CD4-positive, alpha-beta T cell (primary cell): ENCODE measurements at regions not wholly inside any gene's neighbourhood (a gene's known extent, or its start where the extent isn't known, plus 50 kb on each side); places are given as distances from the start of the nearest gene placed in this dataset.

ENCODE experiments used
- ATAC-seq: fragments of 200-7000 bp; cut with Tn5 transposase; one replicate; pipeline ENCODE4 v1.10.0; 2022; ENCODE audit warnings: mild to moderate bottlenecking; ENCODE audit not compliant: poor library complexity
- CTCF ChIA-PET: fragments of 350-600 bp; sonication (Branson Sonifier 250); formaldehyde crosslinking; loops from one replicate; lab custom pipeline; 2021; ENCODE audit warnings: antibody characterized with exemption, inconsistent platforms; lab: Charles Lee
- POLR2A ChIA-PET: fragments of 350-600 bp; sonication (Branson Sonifier 250); formaldehyde crosslinking; loops from one replicate; lab custom pipeline; 2021; ENCODE audit warnings: antibody characterized with exemption, inconsistent platforms; lab: Charles Lee
- DNase-seq, 14 experiments: peaks; one replicate each; pipeline ENCODE4 v3.0.0-alpha.2; 2013 to 2020; ENCODE audit warnings: mixed read lengths in 2 of 14
- H3K27ac ChIP-seq, 2 donors: one replicate each; pipeline versions ENCODE4 v1.5.1 to v1.7.0; 2013; ENCODE audit warnings: low read length in 2 of 2, low read depth in 1 of 2, mild to moderate bottlenecking in 1 of 2
- H3K27me3 ChIP-seq, 2 experiments: 1 replicate in 1 of 2; 2 replicates in 1 of 2; pipeline versions ENCODE4 v1.6.1 to v1.7.0; 2013; ENCODE audit warnings: low read length in 2 of 2, control low read depth in 1 of 2, mild to moderate bottlenecking in 1 of 2, moderate library complexity in 1 of 2; ENCODE audit not compliant: insufficient read depth in 2 of 2, control insufficient read depth in 1 of 2
- H3K36me3 ChIP-seq: one replicate; pipeline ENCODE4 v1.6.1; 2013; ENCODE audit warnings: low read length, control low read depth; ENCODE audit not compliant: insufficient read depth
- H3K4me1 ChIP-seq: one replicate; pipeline ENCODE4 v1.6.1; 2013; ENCODE audit warnings: low read length, control low read depth; ENCODE audit not compliant: insufficient read depth
- H3K4me3 ChIP-seq: one replicate; pipeline ENCODE4 v1.5.1; 2013; ENCODE audit warnings: mild to moderate bottlenecking, low read length, moderate library complexity
- H3K9me3 ChIP-seq, 2 experiments: 1 replicate in 1 of 2; 2 replicates in 1 of 2; pipeline versions ENCODE4 v1.6.1 to v1.7.0; 2013; ENCODE audit warnings: low read length in 2 of 2, mild to moderate bottlenecking in 2 of 2, control low read depth in 1 of 2, moderate library complexity in 1 of 2; ENCODE audit not compliant: control insufficient read depth in 1 of 2, insufficient read depth in 1 of 2
- H3K27ac Mint-ChIP-seq: one replicate; pipeline ENCODE4 v1.8.0; 2020; ENCODE audit warnings: mixed read lengths
- H3K27me3 Mint-ChIP-seq: one replicate; pipeline ENCODE4 v1.8.0; 2021; ENCODE audit warnings: mixed read lengths
- H3K36me3 Mint-ChIP-seq: one replicate; pipeline ENCODE4 v1.8.0; 2021; ENCODE audit warnings: low read depth, mixed read lengths
- H3K4me1 Mint-ChIP-seq: one replicate; pipeline ENCODE4 v1.8.0; 2021; ENCODE audit warnings: low read depth, mixed read lengths
- H3K4me3 Mint-ChIP-seq: one replicate; pipeline ENCODE4 v1.8.0; 2020; ENCODE audit warnings: mild to moderate bottlenecking, mixed read lengths
- H3K9me3 Mint-ChIP-seq: one replicate; pipeline ENCODE4 v1.8.0; 2020; ENCODE audit warnings: mixed read lengths
- CTCF ChIP-seq: fragments of 200-600 bp; IDR thresholded peaks from one replicate; pipeline ENCODE4 v1.8.0; 2022; ENCODE audit warnings: antibody characterized with exemption, mild to moderate bottlenecking
- intact Hi-C, 2 experiments: fragments of 100-400 bp; cut with DNase I in 1 of 2; cut with micrococcal nuclease in 1 of 2; formaldehyde crosslinking; loops; one replicate each; pipeline versions ENCODE4 v1.15.1 to v1.9.0; 2023 to 2025; cut with DNase I, micrococcal nuclease

GRCh38 chr7:22934473-22935065 is 79.4 kb downstream of the HYCC1 start:
- DNase-seq, result no peak
- intact Hi-C loops, result no loop called here
- H3K4me1 Mint-ChIP-seq, result no peaks in the 10 kb centered on the region
- no peak overlapping the region for H3K4me3 Mint-ChIP-seq
- no peak overlapping the region for H3K27ac Mint-ChIP-seq
- CTCF ChIA-PET, result no interaction called here
- H3K36me3 ChIP-seq, result no peaks in the 10 kb centered on the region
- POLR2A ChIA-PET, result no interaction called here
- ATAC-seq, result no peak
- H3K27me3 Mint-ChIP-seq, result no peaks in the 10 kb centered on the region
- H3K9me3 ChIP-seq, result no peaks in the 10 kb centered on the region
- no peak overlapping the region for H3K27ac ChIP-seq
- no peaks in the 10 kb centered on the region for H3K4me1 ChIP-seq
- H3K4me3 ChIP-seq, result no peak overlapping the region
- no peaks in the 10 kb centered on the region for H3K27me3 ChIP-seq
- TF ChIP-seq CTCF, result no peak
- H3K9me3 Mint-ChIP-seq, result peaks cover 2% of the 10 kb centered on the region
- no peaks in the 10 kb centered on the region for H3K36me3 Mint-ChIP-seq

DNA sequence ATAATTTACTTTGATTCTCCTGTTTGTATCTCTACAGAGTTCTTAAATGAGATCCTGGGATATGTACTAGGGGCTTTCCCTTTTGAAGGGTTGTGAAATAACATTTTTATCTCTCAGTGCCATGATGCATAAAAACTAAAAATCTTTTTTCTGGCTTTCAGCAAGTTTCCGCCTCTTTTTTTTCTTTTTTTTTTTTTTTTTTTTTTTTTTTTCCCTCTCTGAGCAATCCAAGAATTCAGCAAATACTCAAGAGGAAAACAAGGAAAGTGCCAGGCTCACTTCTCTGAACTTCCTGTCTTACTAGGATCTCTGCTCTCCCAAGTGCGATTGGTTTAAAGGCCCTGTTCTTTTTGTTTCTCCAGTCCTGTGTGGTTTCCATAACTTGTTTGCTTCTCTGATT is 79.9 kb downstream of the HYCC1 start:
- Histone ChIP-seq H3K36me3 (no peaks in the 10 kb centered on the region), H3K27me3 (no peaks in the 10 kb centered on the region), H3K4me1 (no peaks in the 10 kb centered on the region), H3K4me3 (no peak overlapping the region), H3K9me3 (no peaks in the 10 kb centered on the region), H3K27ac (no peak overlapping the region)
- DNase-seq (no peak), ATAC-seq (no peak)
- H3K36me3 Mint-ChIP-seq, result no peaks in the 10 kb centered on the region
- H3K4me1 Mint-ChIP-seq, result no peaks in the 10 kb centered on the region
- CTCF ChIA-PET, result no interaction called here
- H3K27me3 Mint-ChIP-seq, result no peaks in the 10 kb centered on the region
- H3K27ac Mint-ChIP-seq, result no peak overlapping the region
- intact Hi-C loops, result no loop called here
- no peak overlapping the region for H3K4me3 Mint-ChIP-seq
- peaks cover 2% of the 10 kb centered on the region for H3K9me3 Mint-ChIP-seq
- no peak for TF ChIP-seq CTCF
- POLR2A ChIA-PET, result no interaction called here

- ATAC-seq, result no peak
- no peak overlapping the region for H3K4me3 ChIP-seq
- H3K4me3 Mint-ChIP-seq, result no peak overlapping the region
Observed at GRCh38 chr7:22932896-22933295, 81.0 kb downstream of the HYCC1 start.

More at GRCh38 chr7:22932896-22933295, 81.0 kb downstream of the HYCC1 start:
- TF ChIP-seq CTCF, result no peak
- H3K4me1 Mint-ChIP-seq, result no peaks in the 10 kb centered on the region
- no peaks in the 10 kb centered on the region for H3K36me3 Mint-ChIP-seq
- CTCF ChIA-PET, result no interaction called here
- H3K27ac Mint-ChIP-seq, result no peak overlapping the region
- Histone ChIP-seq H3K4me1 (no peaks in the 10 kb centered on the region), H3K27me3 (no peaks in the 10 kb centered on the region), H3K9me3 (no peaks in the 10 kb centered on the region), H3K27ac (no peak overlapping the region), H3K36me3 (no peaks in the 10 kb centered on the region)
- H3K9me3 Mint-ChIP-seq, result peaks cover 2% of the 10 kb centered on the region
- DNase-seq, result no peak
- POLR2A ChIA-PET, result no interaction called here
- H3K27me3 Mint-ChIP-seq, result no peaks in the 10 kb centered on the region
- intact Hi-C loops, result no loop called here
